Ovary (tissue), 7 donors: ENCODE measurements at regions not wholly inside any gene's neighbourhood (a gene's known extent, or its start where the extent isn't known, plus 50 kb on each side); places are given as distances from the start of the nearest gene placed in this dataset.

Experiments
- DNase-seq, 5 donors: peaks; one replicate each; pipeline ENCODE4 v3.0.0-alpha.2; 2019 to 2020
- H3K27ac ChIP-seq, 2 donors: fragments of 200-600 bp; one replicate each; pipeline versions ENCODE4 v1.5.1 to v1.8.0; 2019 to 2022
- H3K27me3 ChIP-seq: fragments of 200-600 bp; one replicate; pipeline ENCODE4 v1.8.0; 2022
- H3K36me3 ChIP-seq: fragments of 200-600 bp; sonication (generic); one replicate; pipeline ENCODE4 v1.5.1; 2019
- H3K4me1 ChIP-seq: one replicate; pipeline ENCODE4 v1.8.1; 2013; ENCODE audit warnings: mild to moderate bottlenecking, moderate library complexity; ENCODE audit not compliant: insufficient read depth
- H3K4me3 ChIP-seq: fragments of 200-600 bp; sonication (generic); one replicate; pipeline ENCODE4 v1.5.1; 2017
- H3K9me3 ChIP-seq, 2 donors: fragments of 200-600 bp in 1 of 2; sonication (generic) in 1 of 2; one replicate each; pipeline versions ENCODE4 v1.5.1 to v1.8.1; 2013 to 2019; ENCODE audit warnings: mild to moderate bottlenecking in 1 of 2, moderate library complexity in 1 of 2
- EP300 ChIP-seq: sonication (generic); formaldehyde crosslinking; IDR thresholded peaks from one replicate; pipeline ENCODE4 v1.6.1; 2017; ENCODE audit warnings: antibody characterized with exemption
- POLR2A ChIP-seq: fragments of 450-650 bp; IDR thresholded peaks from one replicate; pipeline ENCODE4 v1.6.1; 2017; ENCODE audit warnings: antibody characterized with exemption, mild to moderate bottlenecking, moderate library complexity
- WGBS, 3 donors: extraction: QIAGEN DNeasy Blood & Tissue Kit in 1 of 3; methylation state at CpG; one replicate each; pipeline versions ENCODE4 v1.1.5 to v1.1.7; 2013 to 2017; 5-methylcytosine and 5-hydroxymethylcytosine counted together
- intact Hi-C, 4 donors: fragments of 100-400 bp; cut with DNase I; formaldehyde crosslinking; loops; one replicate each; pipeline versions ENCODE4 v1.11.0 to v1.15.1; 2022 to 2023
- TF ChIP-seq, protein P1 (sequence below), 3 donors: fragments of 450-650 bp in 2 of 3; fragments of 200-600 bp in 1 of 3; IDR thresholded peaks; one replicate each; pipeline versions ENCODE4 v1.5.1 to v1.8.0; 2016 to 2022; ENCODE audit warnings: antibody characterized with exemption in 3 of 3, mild to moderate bottlenecking in 1 of 3
- donor health status: DM: no; HTN: no; CAD: no; lungs with moderate emphysema.
- donor health status: DM: no; HTN: no; CAD: no.
- donor health status: Bipolar disorder and iron deficiency.
- donor health status: DM: no; HTN: no; CAD: no.
- donor health status: DM: yes; HTN: yes; CAD: no.

DNA sequence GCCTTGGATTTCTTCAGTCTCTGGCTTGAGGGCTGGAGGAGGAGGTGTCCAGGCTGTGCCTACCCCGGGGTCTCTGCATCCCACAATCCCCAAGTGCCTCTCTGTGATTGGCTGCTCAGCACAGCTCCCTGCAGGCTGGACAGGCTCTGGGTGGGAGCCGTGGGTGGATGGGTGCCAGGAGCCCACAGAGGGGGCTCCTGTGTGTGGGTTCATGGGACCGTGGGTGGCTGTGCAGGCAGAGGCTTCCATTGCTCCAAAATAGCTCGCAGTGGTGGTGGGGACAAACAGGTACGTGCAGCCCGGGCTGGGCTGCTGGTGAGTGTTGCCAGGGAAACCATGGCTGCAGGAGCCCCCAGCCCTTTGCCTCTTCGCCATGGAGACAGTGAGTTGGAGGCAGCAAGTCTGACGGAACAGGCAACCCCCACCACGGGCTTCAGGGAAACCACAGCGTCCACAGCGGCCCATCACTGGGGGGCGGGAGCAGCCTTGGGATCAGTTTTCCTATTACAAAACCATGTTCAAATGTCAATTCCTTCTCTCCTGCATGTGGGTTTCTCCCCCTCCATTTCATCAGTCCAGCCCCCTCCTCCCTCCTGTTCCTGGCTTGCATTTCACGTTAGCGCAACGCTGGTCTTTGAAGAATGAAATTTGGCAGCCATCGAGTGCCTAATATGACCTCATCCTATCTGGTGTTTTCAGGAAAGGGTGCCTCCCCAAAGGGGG, 155.2 kb downstream of the TRIM29 start:
- no peaks in the 10 kb centered on the region for H3K27me3 ChIP-seq
- H3K4me1 ChIP-seq: no peaks in the 10 kb centered on the region
- no peaks in the 10 kb centered on the region for H3K36me3 ChIP-seq
- DNase-seq: no peak
- H3K27ac ChIP-seq: no peak overlapping the region
- no peak overlapping the region for H3K4me3 ChIP-seq
- no peaks in the 10 kb centered on the region for H3K9me3 ChIP-seq
- TF ChIP-seq, protein P1, sequence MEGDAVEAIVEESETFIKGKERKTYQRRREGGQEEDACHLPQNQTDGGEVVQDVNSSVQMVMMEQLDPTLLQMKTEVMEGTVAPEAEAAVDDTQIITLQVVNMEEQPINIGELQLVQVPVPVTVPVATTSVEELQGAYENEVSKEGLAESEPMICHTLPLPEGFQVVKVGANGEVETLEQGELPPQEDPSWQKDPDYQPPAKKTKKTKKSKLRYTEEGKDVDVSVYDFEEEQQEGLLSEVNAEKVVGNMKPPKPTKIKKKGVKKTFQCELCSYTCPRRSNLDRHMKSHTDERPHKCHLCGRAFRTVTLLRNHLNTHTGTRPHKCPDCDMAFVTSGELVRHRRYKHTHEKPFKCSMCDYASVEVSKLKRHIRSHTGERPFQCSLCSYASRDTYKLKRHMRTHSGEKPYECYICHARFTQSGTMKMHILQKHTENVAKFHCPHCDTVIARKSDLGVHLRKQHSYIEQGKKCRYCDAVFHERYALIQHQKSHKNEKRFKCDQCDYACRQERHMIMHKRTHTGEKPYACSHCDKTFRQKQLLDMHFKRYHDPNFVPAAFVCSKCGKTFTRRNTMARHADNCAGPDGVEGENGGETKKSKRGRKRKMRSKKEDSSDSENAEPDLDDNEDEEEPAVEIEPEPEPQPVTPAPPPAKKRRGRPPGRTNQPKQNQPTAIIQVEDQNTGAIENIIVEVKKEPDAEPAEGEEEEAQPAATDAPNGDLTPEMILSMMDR (IDR thresholded peaks at IDR 0.05): no peak
- intact Hi-C loops: no loop called here
- WGBS, 3 donors: 20 to 29% (median 27%) methylated on average over 16 of the region's 16 CpGs

DNA sequence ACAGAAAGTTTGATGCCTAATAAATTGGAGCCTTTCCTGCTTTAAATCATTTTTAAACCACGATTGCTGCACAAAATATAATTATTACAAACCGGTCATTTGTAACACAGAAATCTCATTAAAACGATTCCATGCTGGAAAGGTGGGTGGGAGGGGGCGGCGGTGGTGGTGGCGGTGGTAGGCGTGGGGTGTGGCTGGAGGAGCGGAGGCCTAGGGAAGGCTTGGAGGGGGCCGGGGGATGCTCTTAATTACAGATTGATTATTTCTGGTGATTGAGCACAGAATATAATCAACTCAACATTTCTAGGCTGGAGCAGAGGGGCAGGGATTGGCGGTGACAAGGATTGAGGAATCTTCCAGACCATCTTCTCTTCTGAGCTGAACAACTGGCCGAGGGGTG, 157.5 kb downstream of the TRIM29 start:
- H3K4me3 ChIP-seq: no peak overlapping the region
- no peaks in the 10 kb centered on the region for H3K36me3 ChIP-seq
- H3K27ac ChIP-seq: no peak overlapping the region
- DNase-seq: no peak
- 52 to 53% (median 53%) methylated on average over 11 of the region's 11 CpGs for WGBS, 3 donors
- TF ChIP-seq, protein P1 (IDR thresholded peaks at IDR 0.05): no peak
- TF ChIP-seq POLR2A (no peak), EP300 (no peak)
- no peaks in the 10 kb centered on the region for H3K27me3 ChIP-seq
- intact Hi-C loops: no loop called here
- H3K9me3 ChIP-seq: no peaks in the 10 kb centered on the region
- no peaks in the 10 kb centered on the region for H3K4me1 ChIP-seq

DNA sequence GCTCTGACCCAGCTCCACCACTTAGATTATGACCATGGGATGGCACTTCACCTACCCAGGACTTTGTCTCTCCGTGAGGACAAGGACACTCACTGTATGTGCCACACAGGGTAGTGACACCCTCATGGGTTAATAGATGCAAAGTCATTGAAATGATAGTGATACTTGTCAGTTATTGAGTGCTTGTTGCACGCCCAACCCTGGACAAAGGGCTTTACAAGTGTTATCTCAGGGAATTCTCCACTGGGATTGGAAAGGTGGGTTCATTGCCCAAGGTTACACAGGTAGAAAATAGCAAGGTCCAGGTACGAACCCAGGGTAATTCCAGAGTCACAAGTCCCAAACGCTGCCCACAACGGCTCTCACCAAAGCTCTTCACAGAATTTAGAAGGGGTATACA, 158.2 kb downstream of the TRIM29 start:
- H3K27ac ChIP-seq: no peak overlapping the region
- WGBS, 3 donors: 70 to 85% (median 74%) methylated on average over 5 of the region's 5 CpGs
- H3K27me3 ChIP-seq: no peaks in the 10 kb centered on the region
- no peak for TF ChIP-seq EP300
- TF ChIP-seq, protein P1 (IDR thresholded peaks at IDR 0.05): no peak
- no peak for TF ChIP-seq POLR2A
- DNase-seq: no peak
- no peaks in the 10 kb centered on the region for H3K4me1 ChIP-seq
- no peak overlapping the region for H3K4me3 ChIP-seq
- H3K36me3 ChIP-seq: no peaks in the 10 kb centered on the region
- no peaks in the 10 kb centered on the region for H3K9me3 ChIP-seq
- intact Hi-C loops: no loop called here

DNA sequence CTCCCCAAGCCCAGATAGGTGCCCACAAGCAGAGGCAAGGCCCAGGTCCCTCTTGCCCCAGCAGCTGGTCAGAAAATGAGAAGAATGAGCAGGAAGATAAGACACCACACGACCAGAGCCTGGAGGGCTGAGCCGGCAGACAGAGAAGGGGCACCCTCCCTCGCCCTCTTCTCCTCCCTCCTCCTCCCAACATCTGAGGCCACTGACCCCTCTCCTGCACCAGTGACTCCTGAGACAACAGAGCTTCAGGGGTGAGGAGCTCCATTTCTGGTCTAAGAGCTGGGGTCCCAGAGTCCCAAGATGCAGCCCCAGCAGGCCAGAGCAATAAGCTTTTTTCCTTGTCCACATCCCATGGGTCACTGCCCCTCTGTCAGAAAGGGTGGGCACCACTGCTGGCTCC, 159.2 kb downstream of the TRIM29 start:
- Histone ChIP-seq H3K27me3 (no peaks in the 10 kb centered on the region), H3K4me1 (no peaks in the 10 kb centered on the region), H3K4me3 (no peak overlapping the region), H3K36me3 (no peaks in the 10 kb centered on the region), H3K27ac (no peak overlapping the region), H3K9me3 (no peaks in the 10 kb centered on the region)
- TF ChIP-seq EP300: no peak
- TF ChIP-seq, protein P1 (IDR thresholded peaks at IDR 0.05): no peak
- TF ChIP-seq POLR2A: no peak
- no peak for DNase-seq
- WGBS, 3 donors: 54 to 79% (median 66%) methylated on average over 3 of the region's 3 CpGs
- intact Hi-C loops: no loop called here
